Upper lobe of right lung (tissue), 1 donor: ENCODE measurements at regions not wholly inside any gene's neighbourhood (a gene's known extent, or its start where the extent isn't known, plus 50 kb on each side); places are given as distances from the start of the nearest gene placed in this dataset.

Source experiments
- ATAC-seq: fragments of 200-7000 bp; cut with Tn5 transposase; one replicate; pipeline ENCODE4 v1.9.1; 2020; ENCODE audit warnings: mild to moderate bottlenecking, moderate library complexity
- DNase-seq: peaks from one replicate; pipeline ENCODE4 v3.0.0-alpha.2; 2020
- H3K27ac ChIP-seq: fragments of 200-600 bp; one replicate; pipeline ENCODE4 v1.8.0; 2022
- H3K27me3 ChIP-seq: fragments of 200-600 bp; one replicate; pipeline ENCODE4 v1.8.0; 2022; ENCODE audit warnings: mild to moderate bottlenecking
- H3K36me3 ChIP-seq: fragments of 200-600 bp; one replicate; pipeline ENCODE4 v1.8.0; 2022
- H3K4me1 ChIP-seq: fragments of 200-600 bp; one replicate; pipeline ENCODE4 v1.8.0; 2022
- H3K4me3 ChIP-seq: fragments of 200-600 bp; one replicate; pipeline ENCODE4 v1.8.0; 2022; ENCODE audit warnings: mild to moderate bottlenecking
- H3K9me3 ChIP-seq: fragments of 200-600 bp; one replicate; pipeline ENCODE4 v1.8.0; 2022
- CTCF ChIP-seq: fragments of 200-600 bp; IDR thresholded peaks from one replicate; pipeline ENCODE4 v1.8.0; 2022; ENCODE audit warnings: antibody characterized with exemption
- intact Hi-C: fragments of 100-400 bp; cut with DNase I; formaldehyde crosslinking; loops from one replicate; pipeline ENCODE4 v1.11.0; 2022
- donor health status: DM: no; HTN: yes; CAD: no; lungs with severe emphysema.

DNA sequence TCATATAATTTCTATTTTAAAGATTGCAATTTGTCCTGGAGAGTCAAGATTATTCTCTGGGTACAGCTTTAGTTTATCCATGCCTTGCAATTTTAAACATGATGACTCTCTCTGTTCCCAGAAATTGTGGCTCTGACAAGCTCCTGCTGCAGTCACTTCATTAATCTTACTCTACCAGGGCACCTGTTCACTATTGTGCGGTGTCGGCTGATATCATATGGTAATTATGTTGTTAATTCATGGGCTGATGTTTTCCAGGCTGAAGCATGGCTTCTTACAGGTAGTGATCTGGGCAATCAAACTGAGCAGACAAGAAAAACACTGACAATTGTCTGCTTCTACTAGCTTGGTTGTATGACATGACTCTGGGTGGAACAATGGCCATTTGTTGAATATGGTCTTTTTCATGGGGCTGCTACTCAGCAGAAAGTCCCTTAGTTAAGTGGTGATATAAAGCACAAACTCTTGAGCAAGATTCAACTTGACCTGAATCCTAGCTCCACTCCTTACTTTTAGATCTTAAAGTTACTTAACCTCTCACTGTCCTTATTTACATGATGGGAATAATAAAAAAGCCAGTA is 230.7 kb downstream of the FAT3 start:
- Histone ChIP-seq H3K27ac (no peak overlapping the region), H3K36me3 (no peaks in the 10 kb centered on the region), H3K4me3 (no peak overlapping the region), H3K9me3 (no peaks in the 10 kb centered on the region), H3K4me1 (no peaks in the 10 kb centered on the region), H3K27me3 (no peaks in the 10 kb centered on the region)
- TF ChIP-seq CTCF, result no peak
- ATAC-seq (no peak), DNase-seq (no peak)
- intact Hi-C loops, result no loop called here

DNA sequence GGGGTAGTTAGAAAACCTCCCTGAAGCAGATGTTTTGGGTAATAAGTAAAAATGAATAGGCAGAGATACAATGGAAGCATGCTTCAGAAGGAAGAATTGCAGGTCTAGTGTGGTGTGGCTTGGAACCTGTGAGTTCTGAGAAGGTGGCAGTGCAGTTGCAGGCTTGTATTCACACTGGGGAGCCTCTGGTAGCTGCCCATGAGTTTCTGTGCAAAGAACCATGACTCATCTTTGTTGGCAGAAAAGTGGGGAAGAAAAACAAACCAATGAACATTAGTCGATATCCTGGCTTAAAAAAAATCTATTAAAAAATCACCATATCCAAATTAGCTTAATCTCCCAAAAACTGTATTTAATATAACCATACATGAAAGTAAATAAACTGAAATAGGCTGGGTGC is 232.6 kb downstream of the FAT3 start:
- Histone ChIP-seq H3K27ac (no peak overlapping the region), H3K36me3 (no peaks in the 10 kb centered on the region), H3K4me1 (no peaks in the 10 kb centered on the region), H3K27me3 (no peaks in the 10 kb centered on the region), H3K4me3 (no peak overlapping the region), H3K9me3 (no peaks in the 10 kb centered on the region)
- intact Hi-C loops, result no loop called here
- no peak for TF ChIP-seq CTCF
- DNase-seq (no peak), ATAC-seq (no peak)

DNA sequence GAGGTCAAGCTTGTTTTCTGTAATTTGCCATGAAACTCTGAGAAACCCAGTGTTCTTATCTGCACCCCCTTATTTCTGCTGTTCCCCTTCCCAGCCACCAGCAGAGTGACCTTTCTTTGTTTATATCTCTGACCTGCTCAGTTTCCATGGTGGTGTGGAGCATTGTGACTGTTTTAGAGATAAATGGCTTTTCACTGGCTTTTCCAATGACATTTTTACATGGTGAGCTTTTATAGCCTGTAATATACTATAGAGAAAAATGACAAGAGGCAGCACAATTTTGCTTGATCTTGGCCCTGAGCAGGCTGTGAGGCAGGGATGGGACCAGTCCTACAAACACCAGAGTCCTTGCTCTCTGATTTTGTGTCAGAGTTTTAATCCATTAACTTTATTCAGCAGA is 233.9 kb downstream of the FAT3 start:
- Histone ChIP-seq H3K4me3 (no peak overlapping the region), H3K36me3 (no peaks in the 10 kb centered on the region), H3K9me3 (no peaks in the 10 kb centered on the region), H3K27me3 (no peaks in the 10 kb centered on the region), H3K4me1 (no peaks in the 10 kb centered on the region), H3K27ac (no peak overlapping the region)
- no peak for DNase-seq
- ATAC-seq, result no peak
- TF ChIP-seq CTCF, result no peak
- intact Hi-C loops, result no loop called here

DNA sequence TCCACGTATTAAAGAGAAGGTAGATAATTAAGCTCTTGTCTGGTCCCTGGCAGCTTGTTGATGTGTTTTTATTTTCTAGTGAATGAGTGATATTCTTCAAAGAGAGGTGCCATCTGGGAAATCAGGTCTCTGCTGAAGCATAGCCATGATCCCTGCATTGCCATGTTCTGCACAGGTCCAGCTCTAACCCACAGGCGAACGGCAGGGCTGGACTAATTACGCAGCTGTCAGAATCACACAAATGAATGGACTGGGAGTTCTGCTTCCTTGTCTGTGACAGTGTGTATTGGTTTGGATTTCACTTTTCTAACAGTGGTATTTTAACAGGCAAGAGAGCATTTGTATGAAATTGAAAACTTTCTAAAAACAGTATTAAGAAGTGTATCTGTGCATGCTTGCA is 235.6 kb downstream of the FAT3 start:
- H3K36me3 ChIP-seq, result no peaks in the 10 kb centered on the region
- no peak for TF ChIP-seq CTCF
- H3K4me3 ChIP-seq, result no peak overlapping the region
- intact Hi-C loops, result no loop called here
- H3K4me1 ChIP-seq, result no peaks in the 10 kb centered on the region
- DNase-seq (no peak), ATAC-seq (no peak)
- H3K27ac ChIP-seq, result no peak overlapping the region
- H3K27me3 ChIP-seq, result no peaks in the 10 kb centered on the region
- no peaks in the 10 kb centered on the region for H3K9me3 ChIP-seq

- no peak for TF ChIP-seq CTCF
- Histone ChIP-seq H3K27ac (no peak overlapping the region), H3K36me3 (no peaks in the 10 kb centered on the region), H3K9me3 (no peaks in the 10 kb centered on the region), H3K4me1 (no peaks in the 10 kb centered on the region), H3K27me3 (no peaks in the 10 kb centered on the region), H3K4me3 (no peak overlapping the region)
- ATAC-seq (no peak), DNase-seq (no peak)
- intact Hi-C loops, result no loop called here
Measured at GRCh38 chr11:92461447-92461846, 236.8 kb downstream of the FAT3 start.

DNA sequence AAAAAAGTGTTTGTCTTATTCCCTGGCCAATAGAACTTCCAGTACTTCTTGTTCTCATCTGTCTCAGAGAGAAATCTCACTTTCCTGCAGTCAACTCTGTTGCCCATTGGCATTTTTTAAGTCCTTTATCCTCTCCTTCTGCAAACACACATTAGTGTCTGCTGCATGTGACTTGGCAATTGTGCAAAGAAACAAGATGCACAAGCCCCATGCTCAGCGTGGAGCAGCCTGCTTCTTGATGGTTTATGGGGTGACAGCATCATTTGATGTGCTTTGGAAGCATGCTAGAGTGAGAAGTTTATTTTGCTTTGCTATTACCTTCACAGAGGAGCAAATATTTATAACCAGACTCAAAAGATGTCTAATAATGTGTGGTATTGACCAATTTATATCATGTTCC is 238.2 kb downstream of the FAT3 start:
- ATAC-seq (no peak), DNase-seq (no peak)
- Histone ChIP-seq H3K4me3 (no peak overlapping the region), H3K27me3 (no peaks in the 10 kb centered on the region), H3K36me3 (no peaks in the 10 kb centered on the region), H3K9me3 (no peaks in the 10 kb centered on the region), H3K27ac (no peak overlapping the region), H3K4me1 (no peaks in the 10 kb centered on the region)
- intact Hi-C loops, result no loop called here
- no peak for TF ChIP-seq CTCF
